NCI-H82 (cell line): ENCODE measurements at regions not wholly inside any gene's neighbourhood (a gene's known extent, or its start where the extent isn't known, plus 50 kb on each side); places are given as distances from the start of the nearest gene placed in this dataset.
"Not testable (repeated sequence)": the region's sequence is repeated elsewhere in the genome, so short reads cannot be mapped to it uniquely, and the experiment has no call there.

ENCODE experiments used
- DNase-seq: peaks from one replicate; lab custom pipeline; 2025; lab: John Stamatoyannopoulos, UW

DNA sequence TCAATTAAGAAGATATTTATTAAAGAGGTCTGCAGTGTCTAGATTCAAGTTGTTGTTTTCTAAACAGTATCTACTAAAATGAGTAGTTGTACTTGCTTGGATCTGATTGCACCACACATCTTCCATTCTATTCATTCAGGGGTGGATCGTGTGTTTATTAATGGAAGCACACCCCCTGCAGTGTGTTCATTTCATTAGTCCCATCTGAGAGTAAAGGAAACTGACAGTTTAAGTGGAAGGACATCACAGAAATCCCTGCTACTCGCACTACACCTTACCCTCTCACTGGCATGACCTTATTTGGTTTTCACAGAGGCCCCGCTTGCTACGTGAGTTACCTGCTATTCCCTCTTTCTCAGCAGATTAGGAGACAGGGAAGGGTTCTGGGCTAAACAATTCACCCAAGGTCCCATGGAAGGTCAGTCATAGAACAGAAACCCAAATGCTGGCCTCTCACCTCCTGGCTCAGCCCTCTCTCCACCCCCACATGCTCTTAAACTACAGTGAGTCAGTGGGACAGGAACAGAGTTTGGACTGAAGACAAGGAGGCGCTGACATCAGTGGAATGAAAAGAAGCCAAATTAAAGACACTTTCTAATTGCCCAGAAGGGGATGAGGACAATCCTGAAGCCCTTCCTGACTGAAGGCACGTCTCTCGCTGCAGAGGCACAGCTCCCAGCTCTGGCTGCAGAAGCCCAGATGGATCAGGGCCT, 369.2 kb upstream of the NRP1 start:
- no peak for DNase-seq

DNA sequence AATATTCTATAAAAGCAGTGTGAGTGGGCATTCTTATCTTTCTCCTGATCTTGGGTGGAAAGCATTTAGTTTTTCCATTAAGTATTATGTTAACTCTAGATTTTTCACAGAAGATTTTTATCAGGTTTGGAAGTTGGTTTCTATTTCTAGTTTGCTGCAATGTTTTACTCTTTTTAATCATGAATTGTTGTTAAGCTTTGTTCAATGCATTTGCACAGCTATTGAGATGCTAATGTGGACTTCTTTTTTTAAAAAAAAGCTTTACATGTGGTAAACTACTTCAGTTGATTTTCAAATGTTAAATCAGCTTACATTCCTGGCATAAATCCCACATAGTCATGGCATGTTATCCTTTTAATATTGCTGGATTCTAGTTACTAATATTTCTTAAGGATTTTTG, 363.6 kb upstream of the NRP1 start:
- DNase-seq: no peak

DNA sequence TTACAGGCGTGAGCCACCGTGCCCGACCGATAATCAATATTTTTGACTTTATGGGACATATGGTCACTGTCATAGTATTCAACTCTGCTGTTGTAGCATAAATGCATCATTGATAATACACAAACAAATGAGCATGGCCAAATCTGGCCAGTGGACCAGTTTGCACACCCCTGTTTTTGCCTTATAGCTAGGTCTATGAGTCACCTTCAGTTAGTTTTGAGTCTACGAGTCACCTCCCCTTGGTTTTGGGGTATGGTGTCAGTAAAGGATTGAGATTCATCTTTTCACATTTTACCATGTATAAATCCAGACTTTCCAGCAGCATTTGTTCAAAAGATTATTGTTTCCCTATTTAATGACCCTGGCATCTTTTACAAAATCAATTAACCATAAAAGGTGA, 362.5 kb upstream of the NRP1 start:
- no peak for DNase-seq

DNA sequence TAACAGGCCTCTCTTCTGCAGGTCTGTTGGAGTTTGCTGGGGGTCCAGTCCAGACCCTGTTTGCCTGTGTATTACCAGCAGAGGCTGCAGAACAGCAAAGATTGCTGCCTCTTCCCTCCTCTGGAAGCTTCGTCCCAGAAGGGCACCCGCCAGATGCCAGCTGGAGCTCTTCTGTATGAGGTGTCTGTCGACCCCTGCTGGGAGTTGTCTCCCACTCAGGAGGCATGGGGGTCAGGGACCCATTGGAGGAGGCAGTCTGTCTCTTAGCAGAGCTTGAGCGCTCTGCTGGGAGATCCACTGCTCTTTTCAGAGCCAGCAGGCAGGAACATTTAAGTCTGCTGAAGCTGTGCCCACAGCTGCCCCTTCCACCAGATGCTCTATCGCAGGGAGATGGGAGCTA, 361.1 kb upstream of the NRP1 start:
- DNase-seq: no peak

DNA sequence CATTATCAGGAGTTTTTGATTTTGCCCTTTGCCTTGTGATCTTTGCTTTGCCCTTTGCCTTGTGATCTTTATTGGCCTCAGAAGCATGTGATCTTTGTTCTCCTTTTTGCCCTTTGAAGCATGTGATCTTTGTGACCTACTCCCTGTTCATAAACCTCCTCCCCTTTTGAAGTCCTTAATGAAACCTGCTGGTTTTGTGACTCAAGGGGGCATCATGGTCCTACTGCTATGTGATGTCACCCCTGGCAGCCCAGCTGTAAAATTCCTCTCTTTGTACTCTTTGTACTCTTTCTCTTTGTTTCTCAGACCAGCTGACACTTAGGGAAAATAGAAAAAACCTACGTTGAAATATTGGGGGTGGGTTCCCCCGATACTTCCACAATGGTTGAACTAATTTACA, 356.1 kb upstream of the NRP1 start:
- not testable (repeated sequence) for DNase-seq

DNA sequence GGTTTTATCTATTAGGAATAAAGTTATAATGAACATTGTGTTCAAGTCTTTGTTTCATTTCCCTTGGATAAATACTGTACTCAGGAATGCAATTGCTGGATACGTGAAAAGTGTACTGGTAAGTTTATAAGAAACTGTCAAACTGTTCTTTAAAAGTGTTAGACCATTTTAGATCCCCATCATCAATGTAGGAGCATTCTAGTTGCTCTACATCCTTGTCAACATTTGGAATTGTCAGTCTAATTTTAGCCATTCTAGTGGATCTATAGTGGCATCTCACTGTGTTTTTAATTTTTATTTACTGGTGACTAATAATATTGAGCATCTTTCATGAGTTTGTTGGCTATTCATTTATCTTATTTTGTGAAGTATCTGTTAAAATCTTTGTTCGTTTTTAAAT, 354.0 kb upstream of the NRP1 start:
- DNase-seq: no peak

DNA sequence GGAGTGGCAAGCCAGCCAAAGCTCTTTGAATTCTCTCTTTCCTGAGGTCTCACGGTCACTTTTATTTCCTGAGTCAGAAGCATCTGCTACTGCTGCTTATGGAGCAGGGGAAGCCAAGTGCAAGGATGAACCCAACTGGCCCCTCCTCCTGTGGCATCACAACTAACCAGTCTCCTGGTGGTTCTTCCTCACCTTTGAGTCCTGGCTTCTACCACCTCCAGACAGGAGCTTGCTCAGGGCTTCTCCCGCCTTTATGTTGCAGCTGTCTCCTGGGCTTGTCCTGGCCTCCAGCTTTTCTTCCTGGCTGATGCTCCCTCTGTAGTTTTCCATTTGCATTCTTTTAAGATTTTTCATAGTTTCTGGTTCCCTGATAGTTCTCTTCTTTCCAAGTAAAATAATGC, 349.7 kb upstream of the NRP1 start:
- DNase-seq: no peak

DNA sequence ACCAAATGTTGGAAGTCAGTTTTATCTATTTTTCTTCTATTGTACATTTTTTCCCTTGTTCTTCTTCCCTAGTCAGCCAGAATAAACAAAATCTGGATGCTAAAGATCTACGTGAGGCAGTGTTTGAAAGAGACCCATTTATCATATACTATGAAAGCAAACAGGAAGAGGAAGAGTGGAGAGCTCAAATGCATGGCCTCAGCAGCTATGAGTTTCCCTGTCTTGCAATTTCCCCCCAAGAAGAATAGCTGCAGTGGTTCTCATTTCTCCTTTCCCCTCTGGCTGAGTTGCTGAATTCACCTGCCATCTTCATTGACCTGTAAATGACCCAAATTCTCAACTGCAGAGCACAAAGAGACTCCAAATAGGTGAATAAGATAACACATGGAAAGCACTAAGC, 347.1 kb upstream of the NRP1 start:
- no peak for DNase-seq

DNA sequence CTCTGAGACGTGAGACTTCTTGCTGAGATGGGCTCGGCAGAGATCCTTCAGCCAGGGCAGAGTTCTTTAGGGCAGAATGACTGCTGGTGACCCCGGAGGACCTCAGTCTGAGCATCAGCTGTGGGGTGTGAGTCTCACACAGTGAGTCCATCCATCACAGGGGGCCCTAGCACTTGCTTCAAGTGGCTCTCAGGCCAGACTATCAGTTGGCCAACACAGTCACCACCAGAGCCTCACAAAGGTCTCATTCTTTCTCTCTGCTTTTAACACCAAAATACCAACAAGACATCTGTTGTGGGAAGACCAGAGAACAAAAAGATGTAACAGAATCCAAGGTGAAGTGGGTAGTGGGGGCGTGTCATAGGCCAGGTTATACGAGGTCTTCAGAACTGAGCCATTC, 345.6 kb upstream of the NRP1 start:
- no peak for DNase-seq

DNA sequence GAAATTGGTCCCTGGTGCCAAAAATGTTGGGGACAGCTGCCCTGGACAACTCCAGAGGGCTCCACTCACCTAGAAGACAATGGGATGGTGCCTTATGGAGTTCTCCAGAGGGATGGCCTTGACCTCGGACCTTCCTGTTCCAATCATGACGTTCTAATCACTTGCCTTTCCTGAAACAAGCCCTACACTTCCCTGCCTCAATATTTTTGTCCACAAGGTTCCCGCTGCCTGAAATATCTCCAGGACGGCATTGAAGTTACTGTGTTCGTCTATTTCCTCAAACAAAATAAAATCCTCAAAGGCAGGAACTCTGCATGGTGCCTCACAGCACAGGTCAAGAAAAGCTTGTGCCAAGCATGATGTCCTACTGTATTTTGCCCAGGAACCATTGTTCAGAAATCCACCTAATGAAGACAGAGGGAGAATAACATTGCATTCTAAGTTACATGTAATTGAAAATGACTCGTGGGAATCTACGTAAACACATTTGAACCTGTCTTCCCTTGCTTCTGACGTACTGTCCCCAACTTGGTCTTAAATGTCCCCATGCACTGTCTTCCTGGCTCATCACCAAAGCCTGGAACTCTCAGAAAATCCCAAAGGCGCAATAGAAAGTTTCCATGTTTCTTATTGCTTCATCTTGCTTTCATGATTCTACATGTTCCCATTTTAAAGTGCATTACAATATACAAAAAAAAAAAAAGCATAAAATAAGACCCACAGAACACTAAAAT, 342.3 kb upstream of the NRP1 start:
- no peak for DNase-seq

DNA sequence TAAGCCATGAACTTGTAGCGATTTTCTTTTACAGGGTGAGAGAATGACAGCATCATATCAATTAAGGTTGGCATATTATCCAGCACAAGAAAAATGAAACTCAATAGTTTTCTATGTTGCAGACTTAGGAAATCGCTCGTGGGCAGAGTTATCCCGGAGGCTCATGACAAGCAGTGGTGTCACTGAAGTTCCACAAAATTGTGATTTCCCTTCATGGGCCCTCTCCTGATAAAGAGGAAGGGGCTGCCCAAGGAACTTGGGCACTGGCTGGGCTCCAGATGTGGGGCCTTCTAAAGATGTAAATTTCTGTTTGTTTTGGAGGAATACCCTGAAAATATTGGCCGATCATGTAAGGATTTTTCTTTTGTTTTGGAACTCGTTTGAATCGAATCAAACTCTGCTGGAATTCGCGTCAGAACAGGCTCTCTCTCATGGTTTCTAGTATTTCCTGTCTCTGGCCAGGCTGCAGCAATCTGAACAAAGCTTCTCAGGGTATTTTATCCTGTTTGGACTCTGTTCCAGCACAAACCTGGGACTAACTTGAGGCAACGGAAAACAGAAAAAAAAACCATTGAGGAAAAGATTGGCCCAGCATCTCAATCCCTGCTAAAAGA, 340.6 kb upstream of the NRP1 start:
- DNase-seq: no peak

DNA sequence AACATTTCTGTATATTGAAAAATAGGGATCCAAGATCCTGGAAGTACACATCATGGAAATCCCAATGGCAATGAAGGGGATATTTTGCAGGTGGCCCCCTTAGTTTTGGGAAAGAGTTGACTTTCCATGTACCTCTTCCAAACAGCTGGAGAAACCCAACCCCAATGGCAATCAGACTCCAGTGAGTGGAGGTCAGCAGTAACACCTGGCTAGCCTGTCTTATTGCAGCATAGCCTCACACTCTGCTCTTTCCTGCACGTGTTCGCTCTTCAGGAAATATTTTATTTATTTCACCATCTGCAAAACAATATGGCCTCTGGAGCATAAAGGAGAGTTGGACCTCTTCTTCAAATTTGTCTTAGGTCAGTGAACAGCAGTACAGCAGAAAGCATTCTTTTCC, 340.0 kb upstream of the NRP1 start:
- DNase-seq: no peak

DNA sequence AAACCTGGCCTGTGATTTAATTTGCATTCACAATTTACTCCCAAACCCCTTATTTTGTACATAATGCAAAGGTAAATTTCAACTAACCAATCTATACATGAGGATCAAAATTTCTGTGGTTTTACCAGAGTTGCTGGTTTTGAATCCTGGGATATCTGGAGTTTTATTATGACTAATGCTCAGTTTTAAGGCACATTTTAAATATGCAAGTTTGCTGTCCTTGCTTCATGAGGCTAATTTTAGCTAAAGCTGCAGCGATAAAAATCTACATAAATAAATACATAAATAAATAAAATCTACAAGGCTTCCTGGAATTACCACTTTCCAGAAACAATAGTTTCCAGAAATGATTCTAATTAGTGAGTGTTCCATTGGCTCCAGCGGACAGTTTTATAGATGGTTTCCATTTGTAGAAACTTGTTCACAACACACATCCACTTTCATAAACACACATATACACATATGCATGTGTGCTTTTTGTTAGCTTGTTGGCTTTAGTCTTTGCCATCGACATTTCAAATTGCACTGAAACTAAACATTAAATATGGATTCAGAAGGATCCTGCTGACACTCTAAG, 339.5 kb upstream of the NRP1 start:
- no peak for DNase-seq

DNA sequence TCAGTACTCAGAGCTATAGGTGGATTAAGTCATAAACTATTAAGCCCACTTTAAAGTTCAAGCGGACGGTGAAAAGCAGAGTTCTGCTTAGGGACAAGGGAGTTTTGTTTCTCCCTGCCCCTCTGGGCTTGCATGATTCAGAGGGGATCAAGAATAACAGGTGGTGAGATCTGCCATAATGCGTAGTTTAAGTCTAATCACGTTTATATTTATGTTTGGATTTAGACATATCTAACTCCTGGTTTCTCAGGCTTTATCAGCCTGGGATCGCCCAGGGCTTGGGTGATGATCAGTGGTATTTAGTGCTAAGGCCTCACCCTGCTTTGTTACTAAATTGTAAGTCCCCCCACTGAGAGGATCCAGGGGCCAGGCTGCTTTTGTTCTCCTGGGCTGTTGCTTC, 335.4 kb upstream of the NRP1 start:
- no peak for DNase-seq

DNA sequence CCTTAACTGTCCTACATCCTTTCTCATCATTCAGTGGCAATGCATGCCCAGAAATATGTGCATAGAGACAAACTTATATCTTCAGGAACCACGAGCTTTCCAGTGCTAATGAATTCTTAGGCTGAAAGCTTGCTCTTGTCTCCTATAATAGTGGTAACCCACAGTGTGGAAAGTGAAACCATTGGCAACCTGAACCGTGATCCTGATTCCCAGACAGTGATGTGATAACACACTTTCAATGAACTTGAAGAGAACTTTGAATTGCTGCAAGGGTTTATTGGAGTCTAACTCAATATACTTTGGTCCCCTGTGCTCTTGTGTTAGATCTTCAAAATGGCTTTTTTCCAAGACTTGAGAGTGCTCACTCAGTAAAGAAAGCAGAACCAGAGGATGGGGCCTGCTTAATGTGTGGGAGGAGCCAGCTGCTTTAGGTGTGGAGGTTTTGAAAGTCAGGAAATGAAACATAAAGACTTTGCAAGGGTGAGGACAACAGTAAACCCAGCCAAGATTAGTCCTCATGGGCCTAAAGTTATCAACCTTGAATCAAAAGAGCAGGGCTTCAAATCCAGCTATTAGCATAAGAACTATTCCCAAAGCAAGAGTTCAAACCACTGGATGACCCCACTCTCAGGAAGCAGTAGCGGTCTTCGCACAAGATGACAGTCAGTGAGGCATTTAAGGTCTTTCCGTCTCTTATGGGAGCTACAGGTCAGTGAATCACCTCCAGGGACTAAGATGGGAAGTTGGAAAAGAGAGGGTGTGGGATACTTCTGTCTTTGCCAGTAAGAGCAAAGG, 332.4 kb upstream of the NRP1 start:
- DNase-seq: no peak

DNA sequence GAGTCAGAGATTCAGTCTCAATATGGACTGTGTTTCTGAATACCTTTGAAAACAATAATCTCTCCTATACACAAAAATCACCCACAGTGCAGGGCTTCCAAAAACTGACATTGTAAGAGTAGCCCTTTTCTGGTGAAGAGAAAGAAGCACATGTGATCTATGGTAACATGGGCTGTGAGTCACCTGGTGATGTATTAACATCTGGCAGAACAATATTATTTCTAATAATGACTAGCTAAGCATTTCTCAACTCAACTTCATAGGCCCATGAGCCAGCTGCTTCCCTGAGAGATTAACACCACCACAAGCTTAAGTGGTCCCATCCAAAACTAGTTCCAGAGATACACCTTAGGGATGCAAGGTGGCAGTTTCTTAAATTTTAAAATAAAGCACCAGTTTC, 331.0 kb upstream of the NRP1 start:
- DNase-seq: no peak

DNA sequence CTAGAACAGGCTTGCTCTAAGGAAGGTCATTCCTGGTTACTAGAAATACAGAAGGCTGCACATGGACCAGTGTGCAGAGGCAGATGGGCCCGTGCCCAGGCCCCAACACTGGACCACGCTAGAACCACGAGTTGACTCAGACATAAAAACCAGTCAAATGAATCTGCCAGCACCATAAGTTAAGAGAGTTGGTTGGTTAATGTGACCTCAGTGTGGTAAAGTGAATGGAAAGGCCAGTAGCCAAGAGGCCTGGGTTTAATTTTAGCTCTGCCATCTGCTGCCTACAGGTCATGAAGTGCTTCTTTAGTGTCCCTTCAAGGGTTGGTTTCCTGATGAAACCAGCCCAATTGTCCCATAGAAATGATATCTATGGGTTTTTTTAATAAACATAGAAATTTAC, 329.6 kb upstream of the NRP1 start:
- no peak for DNase-seq

DNA sequence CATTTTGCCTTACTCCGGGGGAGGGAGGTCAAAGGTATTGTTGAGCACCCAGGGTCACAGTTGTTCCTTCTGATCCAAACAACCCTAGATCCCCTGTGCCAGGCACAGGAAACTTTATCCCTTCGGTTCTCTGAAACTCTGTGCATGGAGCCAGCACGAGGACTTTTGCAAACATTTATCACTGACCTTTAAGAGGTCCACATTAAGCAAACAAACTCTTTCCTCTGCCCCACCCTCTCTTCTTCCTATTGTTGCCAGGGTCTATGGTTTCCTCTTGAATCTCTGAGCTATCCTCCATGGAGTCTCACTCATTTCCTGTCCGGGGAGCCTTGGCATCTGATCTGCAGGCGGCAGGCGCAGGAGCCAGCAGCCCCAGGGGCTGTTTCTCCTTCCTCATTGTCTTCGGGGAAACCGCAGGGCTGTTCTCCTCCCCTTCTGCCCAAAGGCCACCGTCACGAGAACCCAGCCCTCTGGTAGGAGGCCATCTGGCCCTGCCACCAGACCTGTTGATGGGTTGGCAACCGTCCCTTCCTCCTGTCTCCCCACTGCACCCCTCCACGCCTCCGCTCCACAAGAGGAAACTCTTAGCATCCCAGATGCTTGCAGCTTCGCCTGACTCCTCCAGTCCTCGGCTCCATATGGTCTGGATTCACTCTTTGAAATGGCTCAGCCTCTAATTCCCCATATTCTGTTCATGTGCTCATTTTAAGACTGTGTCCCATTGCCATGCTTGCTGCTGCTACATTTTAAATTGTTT, 327.3 kb upstream of the NRP1 start:
- DNase-seq: no peak

DNA sequence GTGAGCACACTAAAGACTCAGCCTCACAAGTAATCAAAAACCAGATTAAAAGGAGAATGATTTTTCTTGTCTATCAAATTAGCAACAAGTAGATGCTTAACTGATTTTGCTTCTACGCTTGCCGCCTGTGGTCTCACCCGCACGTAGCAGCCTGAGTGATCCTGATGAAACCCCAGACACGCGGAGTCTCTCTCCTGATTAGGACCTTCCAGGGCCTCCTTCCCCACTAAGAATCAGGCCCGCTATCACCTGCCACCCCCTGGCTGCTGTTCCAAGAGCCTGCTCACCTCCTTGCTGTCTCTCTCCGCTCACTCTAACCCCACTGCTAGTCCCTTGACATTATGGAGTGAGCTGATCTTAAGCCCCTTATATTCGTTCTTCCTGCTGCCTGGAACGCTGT, 325.9 kb upstream of the NRP1 start:
- DNase-seq: no peak

DNA sequence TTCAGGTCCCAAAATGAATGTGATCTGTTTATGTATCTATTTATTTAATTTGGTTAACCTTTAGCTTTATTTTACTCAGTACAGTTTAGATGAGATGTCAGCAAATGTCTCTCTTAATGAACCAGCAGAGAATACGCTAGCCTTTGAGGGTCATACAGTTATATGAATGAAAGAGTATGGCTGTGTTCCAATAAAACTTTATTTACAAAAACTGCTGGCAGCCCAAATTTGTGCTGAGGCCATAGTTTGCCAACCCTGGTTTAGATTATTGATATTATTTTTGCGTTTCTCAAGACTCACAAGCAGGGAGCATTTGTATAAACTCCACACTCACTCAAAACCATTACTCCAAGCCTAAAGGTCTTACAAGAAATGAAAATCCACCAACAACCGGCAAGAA, 323.4 kb upstream of the NRP1 start:
- no peak for DNase-seq

DNA sequence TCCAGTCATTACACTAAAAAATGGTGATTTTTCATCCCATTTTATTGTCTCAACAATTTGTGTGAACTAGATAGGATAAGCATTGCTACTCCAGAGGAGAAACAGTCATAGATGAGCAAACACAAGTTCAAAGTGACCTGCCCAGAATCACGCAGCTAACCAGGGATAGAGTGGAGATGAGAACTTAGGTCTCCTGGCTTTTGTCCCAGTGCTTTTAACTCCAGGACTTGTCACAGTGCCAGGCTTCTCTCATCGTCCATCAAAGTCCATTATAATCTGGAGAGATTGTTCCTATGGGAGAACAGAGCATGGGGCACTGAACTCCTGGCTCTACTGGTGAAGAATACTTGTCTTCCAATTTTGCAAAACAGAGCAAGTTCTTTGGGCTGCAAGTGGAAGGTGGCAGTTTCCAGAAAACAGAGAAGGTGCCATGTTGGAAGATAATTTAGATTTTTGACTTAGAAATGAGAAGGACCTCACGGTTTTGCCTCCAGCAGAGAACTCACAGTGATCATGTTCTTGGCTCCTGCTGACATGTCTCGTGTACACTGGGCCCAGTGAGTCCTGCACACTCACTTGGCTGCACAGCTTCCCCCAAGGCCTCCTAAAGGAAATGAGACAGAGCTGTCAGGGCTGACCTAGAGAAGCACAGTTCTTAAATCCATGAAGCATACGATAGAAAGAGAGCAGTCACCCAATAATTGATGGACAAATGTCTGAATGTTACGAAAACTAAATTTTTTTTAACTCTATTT, 322.9 kb upstream of the NRP1 start:
- no peak for DNase-seq
